Right ventricle myocardium inferior (tissue), 1 donor: ENCODE measurements at regions not wholly inside any gene's neighbourhood (a gene's known extent, or its start where the extent isn't known, plus 50 kb on each side); places are given as distances from the start of the nearest gene placed in this dataset.

Experiments used
- ATAC-seq: fragments of 200-7000 bp; cut with Tn5 transposase; one replicate; pipeline ENCODE4 v1.9.1; 2020; ENCODE audit warnings: mild to moderate bottlenecking, moderate library complexity
- DNase-seq: peaks from one replicate; pipeline ENCODE4 v3.0.0; 2021; ENCODE audit errors: missing footprints
- intact Hi-C: fragments of 100-400 bp; cut with DNase I; formaldehyde crosslinking; loops from one replicate; pipeline ENCODE4 v1.11.0; 2022
- donor health status: DM: no; HTN: yes; CAD: no; lungs with severe emphysema.

DNA sequence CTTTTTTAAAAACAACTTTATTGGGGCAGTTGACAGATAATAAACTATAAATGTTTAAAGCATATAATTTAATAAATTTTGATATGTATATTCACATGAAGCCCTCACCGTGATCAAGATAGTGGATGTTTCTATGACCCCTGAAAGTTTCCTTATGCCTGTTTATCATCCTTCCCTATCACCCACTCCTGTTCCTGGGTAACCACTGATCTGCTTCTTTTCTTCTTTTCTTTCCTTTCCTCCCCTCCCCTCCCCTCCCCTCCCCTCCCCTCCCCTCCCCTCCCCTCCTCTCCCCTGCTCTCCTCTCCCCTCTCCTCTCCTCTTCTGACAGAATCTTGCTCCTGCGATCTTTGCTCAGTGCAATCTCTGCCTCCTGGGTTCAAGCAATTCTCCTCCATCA lies 193.7 kb upstream of the CDH13 start:
- intact Hi-C loops: no loop called here
- ATAC-seq (no peak), DNase-seq (no peak)

DNA sequence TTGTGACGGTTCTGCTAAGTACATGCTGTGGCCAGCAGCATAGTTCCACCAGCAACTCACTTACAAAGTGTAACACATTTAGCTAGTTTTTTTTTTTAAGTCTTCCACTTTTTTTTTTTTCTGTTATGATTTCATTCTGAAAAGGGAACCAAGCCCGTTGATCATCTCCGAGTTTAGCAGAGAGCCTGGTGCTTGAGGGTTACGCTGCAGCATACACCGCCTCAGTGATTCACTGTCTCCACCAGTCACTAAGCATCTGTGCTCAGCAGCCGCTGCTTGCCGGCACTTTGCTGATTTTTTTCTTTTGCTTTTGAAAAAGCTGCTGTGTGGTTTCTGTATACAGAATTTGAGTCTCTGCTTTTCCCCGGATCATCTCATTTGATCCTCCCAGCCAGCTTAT lies 194.5 kb upstream of the CDH13 start:
- intact Hi-C loops: no loop called here
- no peak for DNase-seq
- no peak for ATAC-seq

DNA sequence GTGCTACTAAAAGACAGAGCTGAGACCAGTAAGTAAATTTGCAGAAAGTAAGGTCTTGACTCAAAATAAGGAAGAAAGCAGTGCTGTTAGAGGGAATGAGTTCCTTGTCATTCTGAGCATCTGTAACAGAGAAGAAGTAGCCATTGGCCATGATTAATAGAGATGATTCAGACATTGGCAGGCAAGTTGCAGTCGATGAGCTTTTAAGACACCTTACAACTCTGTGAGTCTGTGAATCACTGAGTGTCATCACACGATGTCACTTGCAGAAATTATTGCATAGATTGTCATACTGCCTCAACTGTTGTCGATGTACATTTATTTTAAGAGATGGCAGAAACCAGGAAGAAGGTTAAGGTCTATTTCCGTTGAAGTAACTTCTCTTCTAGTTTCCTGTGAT lies 201.1 kb upstream of the CDH13 start:
- ATAC-seq: no peak
- intact Hi-C loops: no loop called here
- no peak for DNase-seq

DNA sequence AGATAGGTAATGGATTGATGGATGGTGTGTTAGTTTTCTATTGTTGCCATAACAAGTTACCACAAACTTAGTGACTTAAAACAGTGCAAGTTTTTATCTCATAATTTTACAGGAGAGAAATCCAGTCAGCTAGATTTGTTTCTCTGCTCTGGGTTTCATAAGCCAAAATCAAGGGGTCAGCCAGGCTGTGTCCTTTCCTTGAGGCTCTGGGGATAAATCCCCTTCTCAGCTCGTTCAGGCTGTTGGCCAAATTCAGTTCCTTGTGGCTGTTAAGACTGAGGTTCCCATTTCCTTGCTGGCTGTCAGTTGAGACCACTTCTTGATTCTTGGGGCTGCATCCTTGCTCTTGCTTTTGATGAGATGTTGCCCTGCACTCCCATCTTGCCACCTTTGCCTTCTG lies 204.9 kb upstream of the CDH13 start:
- DNase-seq: no peak
- ATAC-seq: no peak
- intact Hi-C loops: no loop called here

DNA sequence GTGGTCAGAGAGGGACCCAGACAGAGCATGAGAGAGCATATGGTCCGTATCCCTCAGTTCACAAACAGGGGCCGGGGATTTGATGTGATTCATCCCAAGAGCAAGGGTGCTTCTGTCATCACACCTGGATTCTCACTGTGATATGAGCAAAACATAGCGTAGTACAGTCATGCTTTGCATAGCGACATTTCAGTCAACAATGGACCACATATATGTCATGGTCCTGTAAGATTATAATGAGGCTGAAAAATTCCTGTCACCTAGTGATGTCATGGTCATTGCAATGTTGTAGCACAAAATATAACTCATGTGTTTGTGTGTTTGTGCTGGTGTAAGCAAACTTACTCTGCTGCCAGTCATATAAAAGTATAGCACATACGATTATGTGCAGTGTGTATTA lies 207.4 kb upstream of the CDH13 start:
- intact Hi-C loops: no loop called here
- no peak for DNase-seq
- no peak for ATAC-seq

DNA sequence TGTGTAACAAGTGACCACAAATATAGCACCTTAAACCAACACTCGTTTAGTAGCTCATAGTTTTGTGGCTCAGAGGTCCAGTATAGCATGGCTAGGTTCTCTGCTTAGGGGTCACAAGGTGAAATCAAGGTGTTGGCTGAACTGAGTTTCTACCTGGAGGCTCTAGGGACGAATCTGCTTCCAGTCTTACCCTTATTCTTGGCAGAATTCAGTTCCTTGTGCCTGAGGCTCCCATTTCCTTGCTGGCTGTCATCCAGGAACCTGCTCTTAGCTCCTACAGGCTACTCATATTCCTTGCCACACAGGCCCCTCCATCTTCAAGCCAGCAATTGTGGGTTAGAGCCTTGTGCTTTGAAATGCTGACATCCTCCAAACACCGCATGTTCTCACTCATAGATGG lies 212.3 kb upstream of the CDH13 start:
- intact Hi-C loops: no loop called here
- no peak for ATAC-seq
- no peak for DNase-seq

DNA sequence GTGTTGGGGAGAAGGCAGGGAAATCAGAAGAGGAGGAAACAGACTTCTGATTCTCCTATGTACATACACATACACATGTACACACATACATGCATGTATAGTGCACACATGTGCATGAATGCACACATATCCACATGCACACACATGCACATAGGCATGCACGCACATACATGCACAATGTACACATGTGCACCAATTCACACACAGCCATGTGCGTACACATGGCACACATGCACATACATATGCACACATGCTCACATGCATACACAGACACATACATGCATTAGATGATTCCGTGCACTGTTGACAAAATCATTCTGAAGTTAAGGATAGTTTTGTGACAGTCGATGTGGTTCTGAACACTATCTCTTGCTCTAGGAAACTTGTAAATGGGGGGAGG lies 214.0 kb upstream of the CDH13 start:
- no peak for ATAC-seq
- intact Hi-C loops: no loop called here
- no peak for DNase-seq

DNA sequence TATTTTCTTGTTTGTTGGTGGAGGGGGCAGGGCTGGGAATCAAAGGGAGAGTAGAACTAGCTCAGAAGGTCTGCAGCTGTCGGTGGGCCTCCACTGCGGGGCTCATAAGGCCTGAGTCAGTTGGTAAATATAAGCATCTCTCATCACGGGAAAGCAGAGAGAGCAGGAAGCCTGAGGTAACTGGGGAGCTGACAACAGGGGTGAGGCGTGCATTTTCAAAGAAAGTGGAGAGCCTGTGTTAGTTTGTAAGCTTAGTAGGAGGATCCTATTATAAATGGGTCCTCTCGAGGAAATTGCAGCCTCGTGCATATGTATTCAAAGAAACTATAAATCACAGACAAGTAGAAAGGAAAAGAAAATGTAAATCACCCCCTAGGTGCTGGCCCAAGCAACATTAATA lies 221.0 kb upstream of the CDH13 start:
- intact Hi-C loops: no loop called here
- ATAC-seq: no peak
- DNase-seq: no peak

DNA sequence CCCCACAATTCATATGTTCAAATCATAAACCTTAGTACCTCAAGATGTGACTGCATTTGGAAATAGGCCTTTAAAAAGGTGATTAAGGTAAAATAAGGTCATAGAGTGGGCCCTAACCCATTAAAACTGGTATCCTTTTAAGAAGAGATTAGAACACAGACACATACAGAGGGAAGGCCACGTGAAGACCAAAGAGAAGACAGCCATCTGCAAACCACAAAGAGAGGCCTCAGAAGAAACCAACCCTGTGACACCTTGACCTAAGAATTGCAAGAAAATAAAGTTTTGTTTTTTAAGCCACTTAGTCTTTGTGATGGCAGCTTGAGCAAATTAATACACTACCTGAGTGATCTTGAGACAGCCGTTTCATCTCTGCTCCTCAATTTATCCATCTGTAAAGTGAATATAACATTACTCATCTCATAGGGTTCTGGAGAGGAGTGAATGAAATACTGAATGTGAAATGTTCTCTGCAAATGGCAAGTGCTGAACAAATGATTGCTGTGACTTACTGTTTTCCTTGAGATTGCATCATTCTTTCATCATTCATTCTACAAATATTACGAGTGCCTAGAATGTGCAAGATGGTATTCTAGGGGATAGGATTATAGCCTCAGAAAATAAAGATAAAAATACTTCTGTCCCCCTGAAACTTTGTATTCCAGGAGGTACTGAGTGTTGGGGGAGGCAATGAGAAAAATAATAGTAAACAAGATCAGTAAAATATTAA lies 222.0 kb upstream of the CDH13 start:
- no peak for DNase-seq
- no peak for ATAC-seq
- intact Hi-C loops: no loop called here

DNA sequence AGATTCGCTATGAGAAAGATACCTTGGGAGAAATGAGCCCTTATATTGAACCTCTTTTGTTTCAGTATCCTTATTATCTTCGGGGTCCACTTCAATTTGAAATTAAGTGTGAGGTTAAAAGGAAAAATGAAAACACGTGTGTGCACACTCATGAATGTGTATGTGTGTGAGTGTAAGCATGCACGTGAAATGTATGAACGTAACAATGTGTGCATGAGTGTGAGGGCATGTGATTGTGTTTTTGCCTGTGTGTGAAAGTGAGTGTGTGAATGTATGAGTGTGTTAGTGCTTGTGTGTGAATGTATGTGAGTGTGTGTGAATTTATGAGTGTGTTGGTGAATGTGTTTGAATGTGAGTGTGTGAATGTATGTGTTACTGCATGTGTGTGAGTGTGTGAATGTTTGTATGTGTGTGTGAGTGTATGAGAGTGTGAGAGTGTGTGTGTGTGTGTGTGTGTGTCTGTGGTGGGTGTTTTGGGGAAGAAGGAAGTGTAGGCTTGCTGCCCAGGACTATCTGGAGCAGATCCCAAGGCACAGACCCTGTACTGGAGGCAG lies 224.0 kb upstream of the CDH13 start:
- intact Hi-C loops: no loop called here
- ATAC-seq (no peak), DNase-seq (no peak)

DNA sequence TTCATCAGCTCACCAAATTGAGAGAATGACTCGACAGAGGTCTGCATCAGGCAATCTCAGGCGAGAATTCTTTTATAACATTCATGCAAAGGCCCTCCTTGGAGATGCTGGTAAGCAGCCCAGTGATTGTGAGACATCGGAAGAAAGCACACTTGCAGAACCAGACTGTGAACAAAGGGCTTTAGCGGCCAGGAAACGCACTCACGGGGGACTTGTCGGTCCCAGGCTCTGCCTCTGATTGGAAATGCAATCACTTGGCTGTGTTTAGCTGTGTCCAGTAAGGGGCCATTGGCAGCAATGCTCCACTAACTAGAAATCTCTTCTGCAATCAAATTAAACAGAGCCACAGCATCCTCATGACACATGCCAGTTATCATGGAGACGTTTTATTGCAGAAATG lies 226.7 kb upstream of the CDH13 start:
- DNase-seq: no peak
- intact Hi-C loops: no loop called here
- no peak for ATAC-seq

DNA sequence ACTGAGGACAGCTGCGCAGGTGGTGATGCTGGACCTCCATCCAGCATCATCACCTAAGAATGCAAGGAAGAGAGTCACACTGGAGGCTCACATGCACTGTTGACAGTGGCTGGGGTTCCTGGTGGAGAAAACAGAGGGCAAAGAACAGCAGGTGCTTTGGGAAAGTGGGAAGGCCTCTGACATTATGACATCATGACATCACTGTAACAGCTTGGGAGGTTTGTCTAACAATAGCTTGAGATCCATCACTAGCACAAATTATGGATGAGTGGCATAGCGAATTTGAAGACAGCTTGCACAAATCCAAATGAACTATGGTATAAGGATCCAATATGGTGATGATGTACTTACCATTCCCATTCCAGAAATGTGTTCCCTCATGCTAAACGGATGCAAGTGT lies 226.5 kb upstream of the MPHOSPH6 start:
- intact Hi-C loops: no loop called here
- DNase-seq (no peak), ATAC-seq (no peak)

DNA sequence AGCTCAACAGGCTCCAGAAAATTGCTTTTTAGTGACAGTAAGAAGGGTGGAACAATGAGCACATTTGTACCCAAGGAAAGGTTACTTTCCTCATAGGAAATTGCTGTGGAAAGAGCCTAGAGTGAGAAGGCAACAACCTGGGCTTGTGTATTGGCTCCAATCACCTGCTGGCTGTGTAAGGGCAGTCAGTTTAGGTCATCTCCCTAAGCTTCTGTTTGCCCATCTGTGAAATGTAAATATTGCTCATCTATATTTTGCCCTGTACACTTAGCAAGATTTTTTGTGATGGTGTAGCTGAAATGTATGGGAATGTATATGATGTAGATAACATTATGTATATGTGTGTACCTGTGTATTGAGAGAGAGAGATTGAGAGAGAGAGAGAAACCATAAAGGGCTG lies 225.2 kb upstream of the MPHOSPH6 start:
- intact Hi-C loops: no loop called here
- DNase-seq (no peak), ATAC-seq (no peak)

DNA sequence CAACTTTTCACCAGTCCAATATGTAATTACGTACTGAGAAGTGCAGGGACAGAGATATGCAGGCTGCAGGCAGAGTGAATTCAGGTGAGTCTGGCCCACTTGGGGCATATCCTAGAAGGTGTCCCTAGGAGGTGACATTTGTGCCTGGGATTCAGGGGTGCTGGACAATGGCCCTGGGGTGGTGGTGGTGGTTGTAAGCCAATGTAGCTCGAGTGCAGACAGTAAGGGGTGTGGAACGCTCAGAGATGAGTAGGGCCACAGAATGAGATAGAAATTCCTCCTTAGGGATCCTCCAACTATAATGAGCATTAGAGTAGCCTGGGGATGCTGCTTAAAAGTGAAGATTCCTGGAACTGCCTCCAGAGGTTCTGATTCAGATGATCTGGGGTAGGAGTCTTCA lies 221.7 kb upstream of the MPHOSPH6 start:
- no peak for DNase-seq
- ATAC-seq: no peak
- intact Hi-C loops: no loop called here

DNA sequence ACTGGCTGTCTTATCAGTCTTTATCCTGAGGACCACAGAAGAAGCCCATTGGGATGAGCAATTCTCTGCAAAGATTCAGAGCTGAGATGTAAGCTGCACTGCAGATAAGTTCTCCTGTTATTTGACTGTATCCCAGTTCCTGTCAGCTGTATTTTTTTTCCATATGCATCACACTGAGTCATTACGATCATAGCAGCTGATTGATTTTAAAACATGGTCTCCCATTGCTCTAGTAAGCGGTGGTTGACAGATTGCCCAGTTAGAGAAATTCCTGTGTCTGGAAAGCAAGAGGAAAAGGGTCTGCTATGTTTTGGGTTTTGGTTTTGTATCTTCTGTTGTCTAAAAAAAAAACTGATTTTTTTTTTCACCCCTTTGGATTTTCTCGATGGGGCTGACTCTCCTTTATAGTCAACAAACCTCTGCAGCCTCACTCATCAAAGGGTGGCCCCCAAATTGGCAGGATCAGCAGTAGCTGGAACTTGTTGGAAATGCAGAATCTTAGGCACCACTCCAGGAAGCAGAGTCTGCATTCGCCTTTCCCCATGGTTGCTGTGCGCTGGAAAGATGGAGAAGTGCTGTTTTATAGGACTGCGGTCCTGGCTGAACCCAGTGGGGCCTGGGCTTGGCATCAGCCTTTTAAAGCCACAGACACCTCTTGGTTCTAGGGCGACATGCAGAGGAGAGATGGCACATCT lies 220.1 kb upstream of the MPHOSPH6 start:
- intact Hi-C loops: no loop called here
- no peak for ATAC-seq
- no peak for DNase-seq

DNA sequence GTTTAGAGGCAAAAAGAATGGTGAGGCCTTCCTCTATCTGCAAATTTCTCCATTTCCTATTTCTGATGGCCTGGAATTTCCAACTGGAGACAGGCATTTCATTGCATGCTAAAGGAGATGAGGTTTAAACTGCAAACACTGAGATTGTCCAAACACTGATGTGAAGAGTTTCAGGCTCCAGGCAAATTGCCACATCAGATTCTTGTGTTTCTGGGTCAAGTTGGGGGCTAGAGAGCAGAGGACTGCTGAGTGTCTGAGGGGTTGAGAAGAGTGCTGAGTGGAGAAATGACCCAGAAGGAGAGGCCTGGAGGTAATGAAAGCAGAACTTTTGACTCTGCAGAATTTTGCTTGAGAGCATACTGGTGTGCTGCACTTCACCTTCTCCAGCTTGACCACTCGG lies 216.7 kb upstream of the MPHOSPH6 start:
- ATAC-seq: no peak
- intact Hi-C loops: no loop called here
- no peak for DNase-seq

DNA sequence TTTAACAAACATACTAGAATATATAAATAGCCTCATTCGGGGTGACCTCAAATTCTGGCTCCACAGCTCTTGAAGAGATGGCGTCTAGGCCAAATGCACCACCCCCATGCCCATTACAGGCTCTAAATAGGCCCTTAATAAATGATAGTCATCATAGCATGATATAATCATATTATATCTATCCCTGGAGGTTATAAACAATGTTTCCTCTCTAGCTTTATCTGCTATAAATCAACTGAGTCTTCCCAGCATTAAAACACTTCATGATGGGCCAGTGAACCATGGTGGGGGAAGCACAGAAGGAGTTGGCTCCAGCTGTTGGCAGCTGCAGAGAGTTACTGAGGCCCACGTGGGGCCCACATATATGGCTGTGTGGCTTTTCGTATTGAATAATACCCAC lies 214.9 kb upstream of the MPHOSPH6 start:
- DNase-seq: no peak
- ATAC-seq: no peak
- intact Hi-C loops: no loop called here

DNA sequence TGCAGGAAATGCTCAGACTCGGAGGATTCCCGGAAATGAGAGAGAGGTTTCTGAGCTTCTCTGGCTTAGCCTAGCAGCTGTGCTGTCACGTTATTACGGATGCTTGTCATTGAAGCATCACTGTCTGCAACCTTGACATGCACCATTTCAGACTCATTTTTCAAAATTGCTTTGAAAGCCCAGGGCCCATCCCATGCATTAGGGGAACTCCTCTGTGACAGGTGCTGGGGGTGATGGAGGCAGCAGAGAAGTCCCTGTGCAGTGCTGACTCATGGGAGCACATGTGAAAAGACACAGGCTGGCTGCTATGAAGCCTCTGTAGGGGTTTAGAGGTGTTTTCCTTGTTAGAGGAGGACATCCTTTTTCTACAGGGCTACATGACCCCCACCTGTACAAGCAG lies 214.0 kb upstream of the MPHOSPH6 start:
- intact Hi-C loops: no loop called here
- DNase-seq: no peak
- ATAC-seq: no peak

DNA sequence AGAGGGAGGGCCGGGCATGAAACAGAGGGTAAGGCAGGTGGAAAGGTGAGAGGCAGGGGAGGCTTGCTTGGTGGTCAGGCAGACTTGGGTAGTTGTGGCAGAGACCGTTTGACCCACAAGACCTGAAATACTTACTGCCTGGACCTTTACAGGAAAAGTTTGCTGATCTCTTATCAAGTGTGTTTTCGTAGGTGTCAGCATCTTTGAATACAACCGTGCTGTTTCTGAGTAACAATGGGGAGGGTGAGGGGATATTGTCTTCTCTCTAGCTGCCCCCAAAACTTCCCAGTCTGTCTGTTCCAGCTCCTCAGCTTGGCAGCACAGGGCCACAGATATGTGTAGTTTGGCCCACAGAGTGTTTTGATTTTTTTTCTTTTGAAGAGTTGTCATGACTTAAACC lies 212.5 kb upstream of the MPHOSPH6 start:
- DNase-seq: no peak
- no peak for ATAC-seq
- intact Hi-C loops: no loop called here

DNA sequence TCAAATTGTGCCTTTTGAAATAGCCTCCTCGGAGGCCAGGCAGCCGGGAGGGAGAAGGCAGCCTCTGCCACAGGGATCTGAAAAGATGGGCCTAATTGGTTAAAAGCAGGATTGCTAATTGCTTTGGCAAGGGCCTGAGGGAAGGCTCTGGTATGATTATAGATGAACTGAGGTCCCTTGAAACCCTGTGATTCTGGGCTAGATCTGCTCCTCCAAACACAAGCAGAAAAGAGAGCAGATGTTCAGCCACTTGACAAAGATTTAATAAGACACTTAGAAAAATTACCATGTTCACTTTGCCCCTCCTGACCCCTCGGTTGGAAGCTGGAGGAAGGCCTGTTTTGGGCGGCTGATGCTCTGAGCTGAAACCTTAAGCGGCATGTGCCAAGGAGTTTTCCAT lies 209.5 kb upstream of the MPHOSPH6 start:
- intact Hi-C loops: no loop called here
- ATAC-seq (no peak), DNase-seq (no peak)

DNA sequence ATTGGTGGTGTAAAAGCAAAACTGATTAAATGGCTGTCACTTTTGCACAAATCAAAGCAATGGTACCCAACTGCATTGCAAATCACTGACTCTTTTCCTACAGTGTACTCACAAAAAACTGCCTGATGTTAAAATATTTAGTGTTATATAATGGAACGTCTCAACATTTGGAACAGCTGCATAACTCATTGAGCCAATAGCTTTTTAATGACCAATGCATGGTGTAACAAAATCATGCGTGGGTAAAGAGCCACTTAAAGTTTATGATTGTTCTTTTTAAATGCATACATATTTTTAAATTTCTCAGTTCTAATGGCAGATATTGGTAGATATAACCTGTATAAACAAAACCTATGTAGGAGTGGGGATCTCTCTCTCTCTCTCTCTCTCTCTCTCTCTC lies 204.0 kb upstream of the MPHOSPH6 start:
- DNase-seq (no peak), ATAC-seq (no peak)
- intact Hi-C loops: no loop called here
